Upper lobe of left lung (tissue), 6 donors: ENCODE measurements at regions not wholly inside any gene's neighbourhood (a gene's known extent, or its start where the extent isn't known, plus 50 kb on each side); places are given as distances from the start of the nearest gene placed in this dataset.

Source experiments
- ATAC-seq, 2 donors: fragments of 200-7000 bp; cut with Tn5 transposase; one replicate each; pipeline ENCODE4 v1.9.1; 2022; ENCODE audit warnings: mild to moderate bottlenecking in 2 of 2, moderate library complexity in 2 of 2; ENCODE audit not compliant: low FRiP score in 2 of 2
- DNase-seq, 2 donors: peaks; one replicate each; pipeline ENCODE4 v3.0.0-alpha.2; 2019 to 2020
- H3K27ac ChIP-seq, 4 donors: fragments of 200-600 bp; sonication (generic); one replicate each; pipeline ENCODE4 v1.5.1; 2016 to 2019
- H3K27me3 ChIP-seq, 4 donors: fragments of 200-600 bp; sonication (generic); one replicate each; pipeline ENCODE4 v1.5.1; 2017 to 2019
- H3K36me3 ChIP-seq, 4 donors: fragments of 200-600 bp; sonication (generic); one replicate each; pipeline ENCODE4 v1.5.1; 2016 to 2019
- H3K4me1 ChIP-seq, 4 donors: fragments of 200-600 bp; sonication (generic); one replicate each; pipeline ENCODE4 v1.5.1; 2018 to 2019
- H3K4me3 ChIP-seq, 4 donors: fragments of 200-600 bp; sonication (generic); one replicate each; pipeline ENCODE4 v1.5.1; 2017 to 2019; ENCODE audit warnings: mild to moderate bottlenecking in 2 of 4, moderate library complexity in 1 of 4
- H3K9me3 ChIP-seq, 4 donors: fragments of 200-600 bp; sonication (generic); one replicate each; pipeline ENCODE4 v1.5.1; 2018 to 2019
- EP300 ChIP-seq, 4 donors: sonication (generic); formaldehyde crosslinking; IDR thresholded peaks; one replicate each; pipeline ENCODE4 v1.5.1; 2017; ENCODE audit warnings: antibody characterized with exemption in 4 of 4, control low read depth in 2 of 4
- POLR2A ChIP-seq, 4 donors: fragments of 450-650 bp; IDR thresholded peaks; one replicate each; pipeline ENCODE4 v1.5.1; 2016 to 2017; ENCODE audit warnings: antibody characterized with exemption in 4 of 4, mild to moderate bottlenecking in 2 of 4
- POLR2AphosphoS5 ChIP-seq, 2 donors: sonication (generic); formaldehyde crosslinking; IDR thresholded peaks; one replicate each; pipeline ENCODE4 v1.5.1; 2017; ENCODE audit warnings: antibody characterized with exemption in 2 of 2
- WGBS, 2 donors: methylation state at CpG; one replicate each; pipeline ENCODE4 v1.1.5; 2017 to 2018; 5-methylcytosine and 5-hydroxymethylcytosine counted together
- TF ChIP-seq, protein P1 (sequence below), 6 experiments: fragments of 450-650 bp in 4 of 6; fragments of 200-600 bp in 2 of 6; sonication (generic) in 2 of 6; IDR thresholded peaks; one replicate each; pipeline ENCODE4 v1.5.1; 2016 to 2019; ENCODE audit warnings: antibody characterized with exemption in 6 of 6
- donor health status: DM: no; HTN: no; CAD: no; lungs with moderate emphysema.
- donor health status: DM: no; HTN: yes; CAD: no; lungs with severe emphysema.

GRCh38 chr15:77821188-77821958, 188.7 kb upstream of the LINGO1 start:
- 44 to 50% methylated on average over 9 to 12 of the region's 12 CpGs for WGBS, 2 donors
- Histone ChIP-seq H3K4me3 (no peak overlapping the region), H3K27me3 (peaks cover 0 to 31% (median 15%) of the 10 kb centered on the region in 4 donors), H3K36me3 (no peaks in the 10 kb centered on the region), H3K4me1 (peaks cover 0 to 25% (median 17%) of the 10 kb centered on the region in 4 donors), H3K9me3 (no peaks in the 10 kb centered on the region), H3K27ac (no peak overlapping the region)
- no peak for TF ChIP-seq POLR2AphosphoS5 (IDR thresholded peaks at IDR 0.05)
- TF ChIP-seq, protein P1, sequence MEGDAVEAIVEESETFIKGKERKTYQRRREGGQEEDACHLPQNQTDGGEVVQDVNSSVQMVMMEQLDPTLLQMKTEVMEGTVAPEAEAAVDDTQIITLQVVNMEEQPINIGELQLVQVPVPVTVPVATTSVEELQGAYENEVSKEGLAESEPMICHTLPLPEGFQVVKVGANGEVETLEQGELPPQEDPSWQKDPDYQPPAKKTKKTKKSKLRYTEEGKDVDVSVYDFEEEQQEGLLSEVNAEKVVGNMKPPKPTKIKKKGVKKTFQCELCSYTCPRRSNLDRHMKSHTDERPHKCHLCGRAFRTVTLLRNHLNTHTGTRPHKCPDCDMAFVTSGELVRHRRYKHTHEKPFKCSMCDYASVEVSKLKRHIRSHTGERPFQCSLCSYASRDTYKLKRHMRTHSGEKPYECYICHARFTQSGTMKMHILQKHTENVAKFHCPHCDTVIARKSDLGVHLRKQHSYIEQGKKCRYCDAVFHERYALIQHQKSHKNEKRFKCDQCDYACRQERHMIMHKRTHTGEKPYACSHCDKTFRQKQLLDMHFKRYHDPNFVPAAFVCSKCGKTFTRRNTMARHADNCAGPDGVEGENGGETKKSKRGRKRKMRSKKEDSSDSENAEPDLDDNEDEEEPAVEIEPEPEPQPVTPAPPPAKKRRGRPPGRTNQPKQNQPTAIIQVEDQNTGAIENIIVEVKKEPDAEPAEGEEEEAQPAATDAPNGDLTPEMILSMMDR (IDR thresholded peaks at IDR 0.05) = peak in 4 of 6 experiments; percentile 34 to 46 (median 40)
- DNase-seq (peak in 1 of 2 donors; percentile 33), ATAC-seq (peak in 1 of 2 donors; percentile 68)

DNA sequence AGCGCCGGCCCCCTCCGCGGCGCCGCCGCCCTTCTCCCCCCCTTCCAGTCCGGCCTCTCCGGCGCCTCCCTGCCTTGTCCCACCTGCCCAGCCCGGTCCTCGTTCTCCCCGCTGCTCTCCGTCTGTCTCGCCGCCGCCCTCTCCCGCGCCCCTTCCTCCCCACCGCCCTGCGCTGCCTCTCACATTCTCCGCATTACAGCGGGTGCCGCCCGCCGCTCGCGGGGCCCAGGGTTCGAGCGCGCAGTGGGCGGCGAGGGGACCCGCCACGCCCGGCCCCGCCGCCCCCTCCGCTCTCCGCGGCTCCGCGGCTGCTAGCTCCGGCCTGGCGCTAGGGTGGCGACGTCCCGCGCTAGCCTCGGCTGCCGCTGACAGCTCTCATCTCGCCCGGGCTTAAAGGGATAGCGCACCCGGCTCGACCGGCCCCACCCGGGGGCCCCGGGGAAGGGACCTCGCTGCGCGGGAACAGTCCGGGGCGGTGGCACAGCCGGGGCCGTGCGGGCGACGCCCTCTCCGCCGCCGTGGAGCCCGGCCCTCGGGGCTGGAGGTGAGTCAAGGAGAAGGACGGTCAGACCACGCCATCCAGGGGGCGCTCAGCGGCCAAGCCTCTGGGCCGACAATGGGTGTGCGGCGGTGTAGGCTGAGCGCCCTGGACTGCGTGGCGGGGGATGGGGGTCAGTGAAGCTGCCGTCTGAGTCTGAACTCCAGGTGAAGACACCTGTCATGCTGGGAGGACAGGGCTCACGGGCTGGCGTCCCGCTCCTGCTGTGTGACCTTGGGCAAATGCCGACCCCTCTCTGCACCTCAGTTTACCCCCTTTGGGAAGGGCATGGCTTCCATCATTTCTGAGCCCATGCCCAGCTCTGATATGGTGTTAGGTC, 187.4 kb upstream of the LINGO1 start:
- no peaks in the 10 kb centered on the region for H3K9me3 ChIP-seq
- TF ChIP-seq, protein P1 (IDR thresholded peaks at IDR 0.05) = no peak
- no peak for TF ChIP-seq POLR2A (IDR thresholded peaks at IDR 0.05)
- TF ChIP-seq EP300 (IDR thresholded peaks at IDR 0.05) = no peak
- TF ChIP-seq POLR2AphosphoS5 (IDR thresholded peaks at IDR 0.05) = no peak
- DNase-seq (no peak), ATAC-seq (peak in 1 of 2 donors; percentile 34)
- H3K4me3 ChIP-seq = peak overlapping the region in 3 of 4 donors; percentile 29 to 34 (median 29)
- peaks cover 0 to 31% (median 15%) of the 10 kb centered on the region in 4 donors for H3K27me3 ChIP-seq
- 0 to 6% methylated on average over 25 to 33 of the region's 89 CpGs for WGBS, 2 donors
- H3K4me1 ChIP-seq = peaks cover 0 to 25% (median 17%) of the 10 kb centered on the region in 4 donors
- H3K36me3 ChIP-seq = no peaks in the 10 kb centered on the region
- no peak overlapping the region for H3K27ac ChIP-seq

GRCh38 chr15:77819048-77819850, 186.5 kb upstream of the LINGO1 start:
- 0% methylated on average over 2 of the region's 120 CpGs for WGBS, 2 donors
- Histone ChIP-seq H3K9me3 (no peaks in the 10 kb centered on the region), H3K4me1 (peaks cover 0 to 25% (median 17%) of the 10 kb centered on the region in 4 donors), H3K4me3 (peak overlapping the region in 3 of 4 donors; percentile 29 to 34 (median 29)), H3K36me3 (no peaks in the 10 kb centered on the region), H3K27me3 (peaks cover 0 to 31% (median 15%) of the 10 kb centered on the region in 4 donors), H3K27ac (no peak overlapping the region)
- DNase-seq (no peak), ATAC-seq (no peak)
- TF ChIP-seq EP300 (IDR thresholded peaks at IDR 0.05) (no peak), POLR2A (IDR thresholded peaks at IDR 0.05) (no peak), POLR2AphosphoS5 (IDR thresholded peaks at IDR 0.05) (no peak)
- TF ChIP-seq, protein P1 (IDR thresholded peaks at IDR 0.05) = no peak

GRCh38 chr15:77818484-77819047, 185.9 kb upstream of the LINGO1 start:
- no peaks in the 10 kb centered on the region for H3K9me3 ChIP-seq
- peak overlapping the region in 3 of 4 donors; percentile 29 to 34 (median 29) for H3K4me3 ChIP-seq
- peaks cover 0 to 25% (median 17%) of the 10 kb centered on the region in 4 donors for H3K4me1 ChIP-seq
- H3K36me3 ChIP-seq = no peaks in the 10 kb centered on the region
- DNase-seq (peak in 1 of 2 donors; percentile 81), ATAC-seq (no peak)
- H3K27me3 ChIP-seq = peaks cover 0 to 31% (median 15%) of the 10 kb centered on the region in 4 donors
- 23 to 33% methylated on average over 7 to 9 of the region's 50 CpGs for WGBS, 2 donors
- TF ChIP-seq EP300 (IDR thresholded peaks at IDR 0.05) (no peak), POLR2AphosphoS5 (IDR thresholded peaks at IDR 0.05) (no peak), POLR2A (IDR thresholded peaks at IDR 0.05) (no peak)
- TF ChIP-seq, protein P1 (IDR thresholded peaks at IDR 0.05) = no peak
- no peak overlapping the region for H3K27ac ChIP-seq
